Neural crest cell (in vitro differentiated cells): ENCODE measurements at regions not wholly inside any gene's neighbourhood (a gene's known extent, or its start where the extent isn't known, plus 50 kb on each side); places are given as distances from the start of the nearest gene placed in this dataset.
A peak's percentile ranks its signal among the peaks of the same experiment; 100 is the strongest.
"Not testable (repeated sequence)": the region's sequence is repeated elsewhere in the genome, so short reads cannot be mapped to it uniquely, and the experiment has no call there.

Experiments
- DNase-seq: peaks from one replicate; pipeline ENCODE4 v3.0.0; 2021; ENCODE audit warnings: low read depth, mixed read lengths, low spot score
- H3K27ac Mint-ChIP-seq: one replicate; pipeline ENCODE4 v1.8.0; 2021; ENCODE audit warnings: mild to moderate bottlenecking, mixed read lengths; ENCODE audit not compliant: unreplicated experiment
- H3K27me3 Mint-ChIP-seq: 2 replicates; pipeline ENCODE4 v1.8.0; 2021; ENCODE audit warnings: low read depth, mild to moderate bottlenecking, mixed read lengths
- H3K36me3 Mint-ChIP-seq: 2 replicates; pipeline ENCODE4 v1.8.0; 2021; ENCODE audit warnings: low read depth, mild to moderate bottlenecking, mixed read lengths
- H3K4me1 Mint-ChIP-seq: 2 replicates; pipeline ENCODE4 v1.8.0; 2021; ENCODE audit warnings: mixed read lengths
- H3K4me3 Mint-ChIP-seq: one replicate; pipeline ENCODE4 v1.8.0; 2021; ENCODE audit warnings: mild to moderate bottlenecking, mixed read lengths
- H3K9me3 Mint-ChIP-seq: 2 replicates; pipeline ENCODE4 v1.8.0; 2021; ENCODE audit warnings: mixed read lengths
- TF ChIP-seq, protein P1 (sequence below): fragments of 200-600 bp; sonication (generic); conservative IDR thresholded peaks from 2 replicates; pipeline ENCODE4 v1.5.0; 2021; ENCODE audit warnings: antibody characterized with exemption, mild to moderate bottlenecking

DNA sequence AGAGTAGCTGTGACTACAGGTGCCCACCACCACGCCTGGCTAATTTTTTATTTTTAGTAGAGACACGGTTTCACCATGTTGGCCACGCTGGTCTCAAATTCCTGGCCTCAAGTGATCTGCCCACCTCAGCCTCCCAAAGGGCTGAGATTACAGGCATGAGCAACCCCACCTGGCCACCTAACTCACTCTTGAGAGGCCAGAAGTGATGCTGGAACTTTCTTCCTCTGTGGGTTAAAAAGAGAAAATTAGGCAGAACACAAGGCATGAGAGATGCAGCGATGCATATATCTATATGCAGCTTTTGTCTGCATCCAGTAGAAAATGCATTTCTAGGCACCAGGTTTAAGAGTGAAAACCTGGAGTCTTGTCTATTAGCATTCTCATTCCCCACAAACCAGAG lies 100.2 kb upstream of the CLEC6A start:
- not testable (repeated sequence) for H3K9me3 Mint-ChIP-seq, H3K4me1 Mint-ChIP-seq, DNase-seq, H3K36me3 Mint-ChIP-seq, H3K27ac Mint-ChIP-seq, H3K4me3 Mint-ChIP-seq, H3K27me3 Mint-ChIP-seq

GRCh38 chr12:8373744-8374143 lies 82.0 kb upstream of the CLEC6A start:
- H3K4me1 Mint-ChIP-seq, H3K36me3 Mint-ChIP-seq, DNase-seq, H3K27me3 Mint-ChIP-seq, H3K9me3 Mint-ChIP-seq, H3K27ac Mint-ChIP-seq, H3K4me3 Mint-ChIP-seq: not testable (repeated sequence)
- TF ChIP-seq, protein P1, sequence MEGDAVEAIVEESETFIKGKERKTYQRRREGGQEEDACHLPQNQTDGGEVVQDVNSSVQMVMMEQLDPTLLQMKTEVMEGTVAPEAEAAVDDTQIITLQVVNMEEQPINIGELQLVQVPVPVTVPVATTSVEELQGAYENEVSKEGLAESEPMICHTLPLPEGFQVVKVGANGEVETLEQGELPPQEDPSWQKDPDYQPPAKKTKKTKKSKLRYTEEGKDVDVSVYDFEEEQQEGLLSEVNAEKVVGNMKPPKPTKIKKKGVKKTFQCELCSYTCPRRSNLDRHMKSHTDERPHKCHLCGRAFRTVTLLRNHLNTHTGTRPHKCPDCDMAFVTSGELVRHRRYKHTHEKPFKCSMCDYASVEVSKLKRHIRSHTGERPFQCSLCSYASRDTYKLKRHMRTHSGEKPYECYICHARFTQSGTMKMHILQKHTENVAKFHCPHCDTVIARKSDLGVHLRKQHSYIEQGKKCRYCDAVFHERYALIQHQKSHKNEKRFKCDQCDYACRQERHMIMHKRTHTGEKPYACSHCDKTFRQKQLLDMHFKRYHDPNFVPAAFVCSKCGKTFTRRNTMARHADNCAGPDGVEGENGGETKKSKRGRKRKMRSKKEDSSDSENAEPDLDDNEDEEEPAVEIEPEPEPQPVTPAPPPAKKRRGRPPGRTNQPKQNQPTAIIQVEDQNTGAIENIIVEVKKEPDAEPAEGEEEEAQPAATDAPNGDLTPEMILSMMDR = peak; percentile 73

- not testable (repeated sequence) for H3K4me3 Mint-ChIP-seq, H3K4me1 Mint-ChIP-seq, H3K9me3 Mint-ChIP-seq, DNase-seq, H3K36me3 Mint-ChIP-seq, H3K27ac Mint-ChIP-seq, H3K27me3 Mint-ChIP-seq
Observed at GRCh38 chr12:8375122-8375521, 80.6 kb upstream of the CLEC6A start.

DNA sequence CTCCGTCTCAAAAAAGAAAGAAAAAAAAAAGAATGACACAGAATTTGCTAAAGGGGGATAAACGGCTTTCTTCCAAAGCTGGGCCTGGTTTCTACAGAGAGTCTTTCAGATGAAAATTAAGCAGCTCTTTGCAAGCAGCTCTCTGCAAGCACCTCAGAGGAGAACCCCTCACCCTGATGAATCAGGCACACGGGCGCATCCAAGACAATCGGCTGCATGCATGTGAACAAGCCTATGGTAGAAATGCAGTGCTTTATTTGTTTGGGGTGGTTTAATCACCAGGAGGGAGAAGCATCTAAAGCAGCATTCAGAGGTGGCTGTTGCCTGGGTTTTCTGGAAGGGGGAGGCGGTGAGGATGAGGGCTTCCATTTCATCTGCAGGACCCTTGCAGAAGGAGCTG lies 78.0 kb upstream of the CLEC6A start:
- not testable (repeated sequence) for H3K36me3 Mint-ChIP-seq, H3K4me3 Mint-ChIP-seq, DNase-seq, H3K27me3 Mint-ChIP-seq, H3K27ac Mint-ChIP-seq, H3K9me3 Mint-ChIP-seq, H3K4me1 Mint-ChIP-seq

DNA sequence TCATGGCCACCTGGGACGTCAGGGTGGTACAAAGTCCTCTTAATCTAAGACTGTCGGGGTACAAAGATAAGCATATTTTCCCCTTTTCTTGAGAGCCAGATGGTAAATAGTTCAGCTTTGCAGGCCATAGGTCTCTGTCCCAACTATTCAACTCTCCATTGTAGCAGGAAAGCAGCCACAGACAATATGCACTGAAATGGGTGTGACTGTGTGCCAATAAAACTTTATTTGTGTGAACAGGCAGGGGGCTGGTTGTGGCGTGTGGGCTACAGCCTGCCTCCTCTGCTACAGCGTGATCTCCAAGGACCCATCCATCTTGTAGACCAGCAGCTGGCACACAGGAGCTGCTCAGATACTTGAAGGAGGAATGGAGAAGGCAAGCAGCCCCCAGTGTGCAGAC lies 73.2 kb upstream of the CLEC6A start:
- DNase-seq, H3K9me3 Mint-ChIP-seq, H3K4me3 Mint-ChIP-seq, H3K27me3 Mint-ChIP-seq, H3K36me3 Mint-ChIP-seq, H3K4me1 Mint-ChIP-seq, H3K27ac Mint-ChIP-seq: not testable (repeated sequence)

- not testable (repeated sequence) for H3K9me3 Mint-ChIP-seq, H3K27ac Mint-ChIP-seq, H3K36me3 Mint-ChIP-seq, H3K4me3 Mint-ChIP-seq, H3K4me1 Mint-ChIP-seq, DNase-seq
- peaks cover 14% of the 10 kb centered on the region for H3K27me3 Mint-ChIP-seq
Observed at GRCh38 chr12:8384686-8385085, 71.1 kb upstream of the CLEC6A start.

GRCh38 chr12:8385431-8385830 lies 70.3 kb upstream of the CLEC6A start:
- H3K4me3 Mint-ChIP-seq, DNase-seq, H3K36me3 Mint-ChIP-seq, H3K27ac Mint-ChIP-seq, H3K9me3 Mint-ChIP-seq, H3K4me1 Mint-ChIP-seq: not testable (repeated sequence)
- H3K27me3 Mint-ChIP-seq = peaks cover 18% of the 10 kb centered on the region

GRCh38 chr12:8386661-8387060 lies 69.1 kb upstream of the CLEC6A start:
- not testable (repeated sequence) for H3K9me3 Mint-ChIP-seq, H3K4me3 Mint-ChIP-seq, H3K4me1 Mint-ChIP-seq, H3K36me3 Mint-ChIP-seq, DNase-seq, H3K27ac Mint-ChIP-seq
- peaks cover 28% of the 10 kb centered on the region for H3K27me3 Mint-ChIP-seq

GRCh38 chr12:8389296-8389695 lies 66.5 kb upstream of the CLEC6A start:
- not testable (repeated sequence) for H3K36me3 Mint-ChIP-seq, H3K27ac Mint-ChIP-seq, H3K9me3 Mint-ChIP-seq, H3K4me1 Mint-ChIP-seq, DNase-seq
- peaks cover 47% of the 10 kb centered on the region for H3K27me3 Mint-ChIP-seq
- peak overlapping the region; percentile 62 for H3K4me3 Mint-ChIP-seq
